DND-41 (cell line): ENCODE measurements at regions not wholly inside any gene's neighbourhood (a gene's known extent, or its start where the extent isn't known, plus 50 kb on each side); places are given as distances from the start of the nearest gene placed in this dataset.

Source experiments
- EZH2 ChIP-seq: IDR thresholded peaks from 3 replicates; pipeline ENCODE4 v1.6.1; 2012; ENCODE audit warnings: borderline replicate concordance, low read depth, mild to moderate bottlenecking, moderate library complexity, low read length, inconsistent platforms; ENCODE audit not compliant: severe bottlenecking
- TF ChIP-seq, protein P1 (sequence below): IDR thresholded peaks from 2 replicates; pipeline ENCODE4 v1.5.1; 2012; ENCODE audit warnings: borderline replicate concordance, low read length, moderate library complexity, mild to moderate bottlenecking; ENCODE audit not compliant: poor library complexity, severe bottlenecking; ENCODE audit errors: extremely low read depth

DNA sequence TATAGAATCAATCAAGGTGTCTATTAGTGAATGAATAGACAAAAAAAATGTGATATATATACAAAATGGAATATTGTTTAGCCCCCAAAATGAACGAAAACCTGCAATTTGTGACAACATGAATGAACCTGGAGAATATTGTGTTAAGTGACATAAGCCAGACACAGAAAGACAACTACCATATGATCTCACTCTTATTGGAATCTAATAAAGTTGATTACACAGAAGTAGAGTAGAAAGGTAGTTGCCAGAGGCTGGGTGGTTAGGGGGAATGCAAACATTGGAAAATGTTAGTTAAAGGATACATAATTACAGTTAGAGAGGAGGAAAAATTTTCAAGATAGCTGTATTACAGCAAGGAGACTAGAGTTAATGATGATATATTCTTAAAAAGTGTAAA, 1962.3 kb downstream of the EFNA5 start:
- TF ChIP-seq, protein P1, sequence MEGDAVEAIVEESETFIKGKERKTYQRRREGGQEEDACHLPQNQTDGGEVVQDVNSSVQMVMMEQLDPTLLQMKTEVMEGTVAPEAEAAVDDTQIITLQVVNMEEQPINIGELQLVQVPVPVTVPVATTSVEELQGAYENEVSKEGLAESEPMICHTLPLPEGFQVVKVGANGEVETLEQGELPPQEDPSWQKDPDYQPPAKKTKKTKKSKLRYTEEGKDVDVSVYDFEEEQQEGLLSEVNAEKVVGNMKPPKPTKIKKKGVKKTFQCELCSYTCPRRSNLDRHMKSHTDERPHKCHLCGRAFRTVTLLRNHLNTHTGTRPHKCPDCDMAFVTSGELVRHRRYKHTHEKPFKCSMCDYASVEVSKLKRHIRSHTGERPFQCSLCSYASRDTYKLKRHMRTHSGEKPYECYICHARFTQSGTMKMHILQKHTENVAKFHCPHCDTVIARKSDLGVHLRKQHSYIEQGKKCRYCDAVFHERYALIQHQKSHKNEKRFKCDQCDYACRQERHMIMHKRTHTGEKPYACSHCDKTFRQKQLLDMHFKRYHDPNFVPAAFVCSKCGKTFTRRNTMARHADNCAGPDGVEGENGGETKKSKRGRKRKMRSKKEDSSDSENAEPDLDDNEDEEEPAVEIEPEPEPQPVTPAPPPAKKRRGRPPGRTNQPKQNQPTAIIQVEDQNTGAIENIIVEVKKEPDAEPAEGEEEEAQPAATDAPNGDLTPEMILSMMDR, result no peak
- TF ChIP-seq EZH2, result no peak
